Caco-2 (cell line): ENCODE measurements at regions not wholly inside any gene's neighbourhood (a gene's known extent, or its start where the extent isn't known, plus 50 kb on each side); places are given as distances from the start of the nearest gene placed in this dataset.

Source experiments
- BruUV-seq: library from RNA; stranded (reverse); fragments of 400-500 nt; replicated peaks from 2 replicates; lab custom pipeline; 2021; lab: Mats Ljungman, UMichigan
- CTCF ChIA-PET: fragments of 300-600 bp; sonication (Branson Sonifier 250); formaldehyde crosslinking; loops from one replicate; lab custom pipeline; 2022; ENCODE audit warnings: antibody characterized with exemption; lab: Charles Lee
- POLR2A ChIA-PET: fragments of 300-600 bp; sonication (Branson Sonifier 250); formaldehyde crosslinking; loops from one replicate; lab custom pipeline; 2022; ENCODE audit warnings: antibody characterized with exemption; lab: Charles Lee
- DNase-seq, 2 experiments: peaks; one replicate each; pipeline versions ENCODE4 v3.0.0 to v3.0.0-alpha.2; 2020 to 2022
- H3K27me3 ChIP-seq: replicated peaks from 2 replicates; pipeline ENCODE4 v1.6.0; 2011; ENCODE audit warnings: low read length; ENCODE audit not compliant: control insufficient read depth, insufficient read depth
- H3K36me3 ChIP-seq: 2 replicates; pipeline ENCODE4 v1.5.1; 2011; ENCODE audit warnings: low read length; ENCODE audit not compliant: control insufficient read depth, insufficient read depth
- H3K4me1 ChIP-seq: fragments of 250-450 bp; sonication (Bioruptor Pico); 2 replicates; pipeline ENCODE4 v1.5.1; 2020; ENCODE audit warnings: mild to moderate bottlenecking
- H3K4me3 ChIP-seq: 2 replicates; pipeline ENCODE4 v1.5.1; 2011; ENCODE audit warnings: low read depth, mild to moderate bottlenecking, control low read depth, low read length
- H3K9me3 ChIP-seq: fragments of 250-450 bp; sonication (Bioruptor Pico); 2 replicates; pipeline ENCODE4 v1.5.1; 2020; ENCODE audit warnings: mild to moderate bottlenecking, moderate library complexity
- H3K27ac Mint-ChIP-seq: one replicate; pipeline ENCODE4 v1.8.0; 2022; ENCODE audit warnings: mixed read lengths; ENCODE audit not compliant: unreplicated experiment
- H3K27me3 Mint-ChIP-seq: one replicate; pipeline ENCODE4 v1.8.0; 2022; ENCODE audit warnings: mixed read lengths; ENCODE audit not compliant: insufficient read depth, unreplicated experiment
- H3K36me3 Mint-ChIP-seq: one replicate; pipeline ENCODE4 v1.8.0; 2022; ENCODE audit warnings: mild to moderate bottlenecking, mixed read lengths; ENCODE audit not compliant: insufficient read depth, unreplicated experiment
- H3K4me1 Mint-ChIP-seq: one replicate; pipeline ENCODE4 v1.8.0; 2022; ENCODE audit warnings: low read depth, mixed read lengths; ENCODE audit not compliant: unreplicated experiment
- H3K4me3 Mint-ChIP-seq: one replicate; pipeline ENCODE4 v1.8.0; 2022; ENCODE audit warnings: mild to moderate bottlenecking, moderate library complexity, mixed read lengths; ENCODE audit not compliant: unreplicated experiment
- H3K9me3 Mint-ChIP-seq: one replicate; pipeline ENCODE4 v1.8.0; 2022; ENCODE audit warnings: mixed read lengths; ENCODE audit not compliant: unreplicated experiment
- intact Hi-C: fragments of 100-400 bp; cut with micrococcal nuclease; formaldehyde crosslinking; loops from one replicate; pipeline ENCODE4 v1.10.0; 2022; ENCODE audit not compliant: unreplicated experiment
- TF ChIP-seq, protein P1 (sequence below), 2 experiments: fragments of 200-600 bp in 1 of 2; IDR thresholded peaks; 1 replicate in 1 of 2; 2 replicates in 1 of 2; pipeline versions ENCODE4 v1.5.1 to v1.8.0; 2011 to 2022; ENCODE audit warnings: antibody characterized with exemption in 1 of 2, control low read depth in 1 of 2, inconsistent platforms in 1 of 2, low read depth in 1 of 2, low read length in 1 of 2, mild to moderate bottlenecking in 1 of 2, moderate library complexity in 1 of 2; ENCODE audit not compliant: insufficient read depth in 1 of 2, severe bottlenecking in 1 of 2, unreplicated experiment in 1 of 2

DNA sequence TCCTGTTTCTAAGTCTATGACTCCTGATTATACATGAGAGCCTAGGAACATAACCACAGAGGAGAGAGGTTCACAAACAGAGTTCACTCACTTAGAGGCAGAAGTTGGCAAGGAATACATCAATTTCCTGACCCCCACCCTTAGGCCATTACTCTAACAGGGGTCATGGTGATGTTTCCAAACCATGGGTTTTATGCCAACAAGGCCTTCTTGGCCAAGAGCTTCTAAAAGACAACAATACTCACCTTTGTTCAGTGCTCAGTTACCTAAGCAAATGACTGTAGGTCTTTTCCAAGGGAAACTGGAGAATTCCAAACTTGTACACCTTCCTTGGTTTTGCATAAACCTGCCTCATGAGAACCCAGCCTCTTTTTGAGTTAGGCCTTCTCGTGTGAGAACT, 52.6 kb downstream of the ERICH4 start:
- H3K4me1 Mint-ChIP-seq: no peaks in the 10 kb centered on the region
- BruUV-seq: no TSS peak
- Histone ChIP-seq H3K9me3 (no peaks in the 10 kb centered on the region; the same call in 1 of the 2 replicates), H3K27me3 (no peaks in the 10 kb centered on the region; the same call in 1 of the 2 replicates), H3K4me3 (no peak overlapping the region), H3K4me1 (no peaks in the 10 kb centered on the region), H3K36me3 (no peaks in the 10 kb centered on the region)
- intact Hi-C loops: no loop called here
- TF ChIP-seq, protein P1, sequence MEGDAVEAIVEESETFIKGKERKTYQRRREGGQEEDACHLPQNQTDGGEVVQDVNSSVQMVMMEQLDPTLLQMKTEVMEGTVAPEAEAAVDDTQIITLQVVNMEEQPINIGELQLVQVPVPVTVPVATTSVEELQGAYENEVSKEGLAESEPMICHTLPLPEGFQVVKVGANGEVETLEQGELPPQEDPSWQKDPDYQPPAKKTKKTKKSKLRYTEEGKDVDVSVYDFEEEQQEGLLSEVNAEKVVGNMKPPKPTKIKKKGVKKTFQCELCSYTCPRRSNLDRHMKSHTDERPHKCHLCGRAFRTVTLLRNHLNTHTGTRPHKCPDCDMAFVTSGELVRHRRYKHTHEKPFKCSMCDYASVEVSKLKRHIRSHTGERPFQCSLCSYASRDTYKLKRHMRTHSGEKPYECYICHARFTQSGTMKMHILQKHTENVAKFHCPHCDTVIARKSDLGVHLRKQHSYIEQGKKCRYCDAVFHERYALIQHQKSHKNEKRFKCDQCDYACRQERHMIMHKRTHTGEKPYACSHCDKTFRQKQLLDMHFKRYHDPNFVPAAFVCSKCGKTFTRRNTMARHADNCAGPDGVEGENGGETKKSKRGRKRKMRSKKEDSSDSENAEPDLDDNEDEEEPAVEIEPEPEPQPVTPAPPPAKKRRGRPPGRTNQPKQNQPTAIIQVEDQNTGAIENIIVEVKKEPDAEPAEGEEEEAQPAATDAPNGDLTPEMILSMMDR (IDR thresholded peaks at IDR 0.05; ENCODE audit: insufficient read depth in 1 of 2, low read depth in 1 of 2, low read length in 1 of 2, severe bottlenecking in 1 of 2, unreplicated experiment in 1 of 2): no peak
- H3K27ac Mint-ChIP-seq: no peak overlapping the region
- peaks cover 16% of the 10 kb centered on the region for H3K27me3 Mint-ChIP-seq
- no peak for DNase-seq
- H3K9me3 Mint-ChIP-seq: peaks cover 11% of the 10 kb centered on the region
- H3K4me3 Mint-ChIP-seq: no peak overlapping the region
- H3K36me3 Mint-ChIP-seq: peaks cover 6% of the 10 kb centered on the region
- ChIA-PET POLR2A (no interaction called here), CTCF (no interaction called here)

GRCh38 chr19:41499899-41500298, 56.9 kb downstream of the ERICH4 start:
- intact Hi-C loops: no loop called here
- Mint-ChIP-seq H3K4me3 (no peak overlapping the region), H3K27me3 (peaks cover 21% of the 10 kb centered on the region), H3K27ac (no peak overlapping the region), H3K36me3 (no peaks in the 10 kb centered on the region), H3K4me1 (no peaks in the 10 kb centered on the region), H3K9me3 (peaks cover 8% of the 10 kb centered on the region)
- Histone ChIP-seq H3K36me3 (no peaks in the 10 kb centered on the region), H3K4me3 (no peak overlapping the region), H3K9me3 (no peaks in the 10 kb centered on the region), H3K4me1 (no peaks in the 10 kb centered on the region), H3K27me3 (no peaks in the 10 kb centered on the region; the same call in 1 of the 2 replicates)
- TF ChIP-seq, protein P1 (IDR thresholded peaks at IDR 0.05; ENCODE audit: insufficient read depth in 1 of 2, low read depth in 1 of 2, low read length in 1 of 2, severe bottlenecking in 1 of 2, unreplicated experiment in 1 of 2): no peak
- CTCF ChIA-PET: no interaction called here
- DNase-seq: no peak
- POLR2A ChIA-PET: no interaction called here
- no TSS peak for BruUV-seq

GRCh38 chr19:41500443-41500842, 57.5 kb downstream of the ERICH4 start:
- H3K4me1 ChIP-seq: no peaks in the 10 kb centered on the region
- BruUV-seq: no TSS peak
- H3K36me3 ChIP-seq: no peaks in the 10 kb centered on the region
- ChIA-PET POLR2A (no interaction called here), CTCF (no interaction called here)
- no peaks in the 10 kb centered on the region for H3K4me1 Mint-ChIP-seq
- H3K27me3 Mint-ChIP-seq: peaks cover 25% of the 10 kb centered on the region
- no peak overlapping the region for H3K4me3 Mint-ChIP-seq
- H3K9me3 Mint-ChIP-seq: peaks cover 8% of the 10 kb centered on the region
- no peaks in the 10 kb centered on the region for H3K36me3 Mint-ChIP-seq
- TF ChIP-seq, protein P1 (IDR thresholded peaks at IDR 0.05; ENCODE audit: insufficient read depth in 1 of 2, low read depth in 1 of 2, low read length in 1 of 2, severe bottlenecking in 1 of 2, unreplicated experiment in 1 of 2): no peak
- H3K27me3 ChIP-seq: no peaks in the 10 kb centered on the region; the same call in 1 of the 2 replicates
- no peaks in the 10 kb centered on the region for H3K9me3 ChIP-seq
- H3K4me3 ChIP-seq: no peak overlapping the region
- DNase-seq: no peak
- intact Hi-C loops: no loop called here
- H3K27ac Mint-ChIP-seq: no peak overlapping the region
